Colonic mucosa (tissue), 4 donors: ENCODE measurements at regions not wholly inside any gene's neighbourhood (a gene's known extent, or its start where the extent isn't known, plus 50 kb on each side); places are given as distances from the start of the nearest gene placed in this dataset.

Source experiments
- DNase-seq: peaks from one replicate; pipeline ENCODE4 v3.0.0-alpha.2; 2020
- H3K27ac ChIP-seq: fragments of 200-600 bp; one replicate; pipeline ENCODE4 v1.8.0; 2021
- H3K27me3 ChIP-seq: fragments of 200-600 bp; one replicate; pipeline ENCODE4 v1.8.0; 2021
- H3K36me3 ChIP-seq: fragments of 200-600 bp; one replicate; pipeline ENCODE4 v1.8.0; 2021
- H3K4me1 ChIP-seq: fragments of 200-600 bp; one replicate; pipeline ENCODE4 v1.8.0; 2021; ENCODE audit warnings: mild to moderate bottlenecking
- H3K4me3 ChIP-seq: fragments of 200-600 bp; one replicate; pipeline ENCODE4 v1.8.0; 2021
- H3K9ac ChIP-seq, 2 donors: one replicate each; pipeline ENCODE4 v1.7.0; 2013; ENCODE audit warnings: control low read depth in 2 of 2, low read depth in 2 of 2, low read length in 2 of 2
- H3K9me3 ChIP-seq: fragments of 200-600 bp; one replicate; pipeline ENCODE4 v1.8.0; 2021
- intact Hi-C: fragments of 100-400 bp; cut with DNase I; formaldehyde crosslinking; loops from one replicate; pipeline ENCODE4 v1.14.1; 2022
- TF ChIP-seq, protein P1 (sequence below): fragments of 200-600 bp; IDR thresholded peaks from one replicate; pipeline ENCODE4 v1.8.0; 2022; ENCODE audit warnings: antibody characterized with exemption, mild to moderate bottlenecking
- donor health status: healthy.
- donor health status: DM: no; HTN: no; CAD: no.
- donor health status: DM: no; HTN: no; CAD: no.

DNA sequence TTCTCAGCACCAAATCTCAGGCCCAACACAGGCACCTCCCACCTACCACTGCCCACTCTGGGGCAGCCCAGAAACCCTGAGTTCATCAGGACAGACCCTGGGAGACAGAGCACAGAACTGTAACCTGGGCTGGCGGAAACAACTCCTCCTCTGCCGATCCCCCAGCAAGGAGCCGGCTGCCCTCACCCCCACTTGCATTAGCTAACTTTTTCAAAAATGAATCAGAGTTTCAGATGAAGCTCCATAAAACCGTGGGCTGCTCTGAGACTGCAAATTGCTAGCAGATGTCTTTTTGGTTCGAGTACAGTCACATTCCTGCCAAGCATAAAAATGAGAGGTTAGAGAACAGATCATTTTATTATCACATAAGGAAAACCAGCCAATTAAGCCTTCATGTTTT is 93.4 kb upstream of the PARD3 start:
- Histone ChIP-seq H3K27me3 (no peaks in the 10 kb centered on the region), H3K27ac (no peak overlapping the region), H3K4me3 (no peak overlapping the region), H3K4me1 (no peaks in the 10 kb centered on the region), H3K9me3 (no peaks in the 10 kb centered on the region), H3K36me3 (no peaks in the 10 kb centered on the region), H3K9ac (no peak overlapping the region)
- no peak for DNase-seq
- TF ChIP-seq, protein P1, sequence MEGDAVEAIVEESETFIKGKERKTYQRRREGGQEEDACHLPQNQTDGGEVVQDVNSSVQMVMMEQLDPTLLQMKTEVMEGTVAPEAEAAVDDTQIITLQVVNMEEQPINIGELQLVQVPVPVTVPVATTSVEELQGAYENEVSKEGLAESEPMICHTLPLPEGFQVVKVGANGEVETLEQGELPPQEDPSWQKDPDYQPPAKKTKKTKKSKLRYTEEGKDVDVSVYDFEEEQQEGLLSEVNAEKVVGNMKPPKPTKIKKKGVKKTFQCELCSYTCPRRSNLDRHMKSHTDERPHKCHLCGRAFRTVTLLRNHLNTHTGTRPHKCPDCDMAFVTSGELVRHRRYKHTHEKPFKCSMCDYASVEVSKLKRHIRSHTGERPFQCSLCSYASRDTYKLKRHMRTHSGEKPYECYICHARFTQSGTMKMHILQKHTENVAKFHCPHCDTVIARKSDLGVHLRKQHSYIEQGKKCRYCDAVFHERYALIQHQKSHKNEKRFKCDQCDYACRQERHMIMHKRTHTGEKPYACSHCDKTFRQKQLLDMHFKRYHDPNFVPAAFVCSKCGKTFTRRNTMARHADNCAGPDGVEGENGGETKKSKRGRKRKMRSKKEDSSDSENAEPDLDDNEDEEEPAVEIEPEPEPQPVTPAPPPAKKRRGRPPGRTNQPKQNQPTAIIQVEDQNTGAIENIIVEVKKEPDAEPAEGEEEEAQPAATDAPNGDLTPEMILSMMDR: no peak
- intact Hi-C loops: no loop called here

DNA sequence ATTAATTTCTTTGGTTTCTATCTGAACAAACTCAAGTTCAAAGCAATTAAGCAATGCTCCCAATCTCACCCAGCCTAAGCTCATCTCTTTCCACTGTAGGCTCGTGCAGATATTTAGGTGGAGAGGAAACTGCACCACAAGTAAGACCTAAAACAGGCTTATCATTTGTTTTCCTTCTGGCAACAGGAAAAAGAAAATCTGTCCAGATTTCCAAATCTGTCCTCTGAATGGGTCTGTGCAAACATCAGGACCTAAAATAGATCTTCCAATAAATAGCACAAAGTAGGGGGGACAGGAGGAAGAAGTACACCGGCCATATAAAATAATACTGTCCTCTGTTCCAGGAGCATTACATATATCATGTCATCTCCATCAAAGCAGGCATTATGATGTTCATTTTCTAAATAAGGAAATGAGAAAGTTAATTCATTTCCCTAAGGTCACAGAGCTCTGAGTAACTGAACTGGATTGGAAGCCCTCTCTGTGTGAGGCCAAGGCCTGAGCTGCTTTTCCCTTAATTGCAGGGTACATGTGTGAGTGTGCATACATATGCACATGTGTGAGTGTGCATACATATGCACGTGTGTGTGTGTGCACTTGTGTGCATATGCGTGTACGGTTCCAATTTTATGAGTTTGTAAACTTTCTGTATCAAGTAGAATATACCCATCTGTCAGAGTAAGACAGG is 92.8 kb upstream of the PARD3 start:
- no peaks in the 10 kb centered on the region for H3K4me1 ChIP-seq
- intact Hi-C loops: no loop called here

DNA sequence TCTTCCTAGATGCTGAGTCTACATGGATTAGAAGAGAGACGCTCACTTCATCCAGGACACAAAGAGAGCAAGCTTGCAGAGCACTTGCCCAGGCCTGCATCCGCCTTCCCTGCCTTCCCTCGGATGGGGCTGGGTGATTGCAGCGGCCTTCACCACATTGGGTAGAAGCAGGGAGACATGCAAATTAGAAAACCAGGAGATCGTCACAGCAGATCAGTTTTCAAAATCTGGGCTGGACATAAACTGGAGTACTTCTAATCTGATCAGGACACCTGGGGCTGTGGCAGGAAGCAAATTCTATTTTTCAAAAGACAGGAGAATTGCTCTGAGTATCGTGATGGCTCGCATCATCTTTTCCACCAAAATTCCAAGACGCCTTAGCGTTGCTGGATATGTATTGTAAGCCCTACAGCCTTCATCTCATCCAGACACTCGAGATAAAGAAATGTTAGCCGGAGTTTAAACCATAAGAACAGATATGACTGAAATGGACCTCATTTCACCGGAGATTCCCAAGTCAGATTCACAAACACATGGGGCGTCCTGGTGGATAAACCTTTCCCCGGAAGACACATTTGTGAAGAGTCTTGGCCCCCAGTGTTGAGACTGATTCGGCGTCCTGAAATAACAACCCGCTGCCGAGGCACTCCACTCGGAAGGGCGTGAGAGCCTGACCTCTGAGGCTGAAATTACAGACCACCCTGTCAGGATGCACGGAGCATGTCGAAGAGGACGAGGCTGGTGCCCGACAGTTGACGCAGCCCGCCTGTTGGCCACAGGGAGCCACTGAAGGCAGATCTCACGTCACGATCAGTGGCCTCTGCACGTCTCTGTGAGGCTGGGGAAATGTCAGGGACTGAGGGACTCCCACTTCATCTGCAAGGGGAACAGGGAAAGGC is 91.2 kb upstream of the PARD3 start:
- no peak overlapping the region for H3K9ac ChIP-seq
- no peak overlapping the region for H3K4me3 ChIP-seq
- DNase-seq: no peak
- no peaks in the 10 kb centered on the region for H3K36me3 ChIP-seq
- intact Hi-C loops: no loop called here
- no peak overlapping the region for H3K27ac ChIP-seq
- H3K9me3 ChIP-seq: no peaks in the 10 kb centered on the region
- TF ChIP-seq, protein P1: no peak
- H3K4me1 ChIP-seq: no peaks in the 10 kb centered on the region
- no peaks in the 10 kb centered on the region for H3K27me3 ChIP-seq

More for the DNA sequence above, 92.8 kb upstream of the PARD3 start:
- Histone ChIP-seq H3K27me3 (no peaks in the 10 kb centered on the region), H3K36me3 (no peaks in the 10 kb centered on the region), H3K27ac (no peak overlapping the region), H3K9me3 (no peaks in the 10 kb centered on the region), H3K4me3 (no peak overlapping the region), H3K9ac (no peak overlapping the region)
- TF ChIP-seq, protein P1: no peak
- DNase-seq: no peak

DNA sequence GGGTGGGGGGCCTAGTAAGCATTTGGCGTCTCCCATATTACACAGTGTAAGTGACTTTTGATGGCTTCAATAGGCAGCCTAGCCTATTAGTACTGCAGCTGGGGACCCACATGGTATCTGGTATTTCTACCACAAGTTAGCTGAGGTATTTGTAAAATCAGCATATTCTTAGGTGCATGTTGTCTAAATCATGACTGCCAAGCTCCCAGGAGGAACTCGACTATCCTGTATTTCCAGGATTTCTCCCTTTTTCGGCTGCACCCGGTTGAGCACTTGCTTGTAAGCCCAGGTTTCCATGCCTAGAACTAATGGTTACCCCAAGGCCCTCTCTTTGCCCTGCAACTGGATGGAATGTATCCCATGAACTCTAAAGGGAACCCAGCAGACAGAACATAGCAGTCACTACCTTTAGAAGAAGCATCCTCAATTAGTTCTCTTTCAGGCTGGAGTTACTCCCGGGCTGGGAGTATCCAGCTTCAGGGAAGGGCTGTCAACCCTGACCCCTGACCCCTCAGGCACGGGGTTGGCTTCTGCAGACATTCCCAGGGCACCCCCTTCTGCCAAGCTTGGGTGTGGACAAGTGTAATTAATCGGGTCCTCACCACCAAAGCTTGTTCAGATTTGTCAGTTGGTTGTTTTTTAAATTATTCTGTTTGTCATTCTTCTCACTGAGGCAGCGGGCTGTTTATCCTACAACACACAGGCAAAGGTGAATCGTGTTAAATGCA is 90.3 kb upstream of the PARD3 start:
- no peaks in the 10 kb centered on the region for H3K27me3 ChIP-seq
- TF ChIP-seq, protein P1: no peak
- no peak overlapping the region for H3K9ac ChIP-seq
- no peaks in the 10 kb centered on the region for H3K36me3 ChIP-seq
- DNase-seq: no peak
- no peaks in the 10 kb centered on the region for H3K4me1 ChIP-seq
- H3K9me3 ChIP-seq: no peaks in the 10 kb centered on the region
- no peak overlapping the region for H3K4me3 ChIP-seq
- intact Hi-C loops: no loop called here
- no peak overlapping the region for H3K27ac ChIP-seq

DNA sequence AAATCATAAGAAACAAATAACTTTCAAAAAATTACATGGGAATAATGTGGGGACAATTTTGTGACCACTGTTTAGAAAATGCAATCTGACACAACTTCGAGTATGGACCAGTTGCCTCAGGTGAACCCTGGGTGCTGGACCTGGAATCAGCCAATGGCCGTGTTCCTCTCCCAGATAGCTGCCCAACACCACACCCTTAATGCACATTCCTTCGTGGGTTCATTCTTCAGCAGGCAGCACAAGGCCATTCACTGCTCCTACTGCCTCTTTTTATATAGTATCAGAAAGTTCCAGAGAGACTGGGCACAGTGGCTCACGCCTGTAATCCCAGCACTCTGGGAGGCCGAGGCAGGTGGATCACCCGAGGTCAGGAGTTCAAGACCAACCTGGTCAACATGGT is 89.1 kb upstream of the PARD3 start:
- H3K27ac ChIP-seq: no peak overlapping the region
- H3K36me3 ChIP-seq: no peaks in the 10 kb centered on the region
- no peaks in the 10 kb centered on the region for H3K4me1 ChIP-seq
- no peak overlapping the region for H3K9ac ChIP-seq
- DNase-seq: no peak
- no peaks in the 10 kb centered on the region for H3K9me3 ChIP-seq
- TF ChIP-seq, protein P1: no peak
- intact Hi-C loops: no loop called here
- H3K27me3 ChIP-seq: no peaks in the 10 kb centered on the region
- H3K4me3 ChIP-seq: no peak overlapping the region
